Endodermal cell (in vitro differentiated cells): ENCODE measurements at regions not wholly inside any gene's neighbourhood (a gene's known extent, or its start where the extent isn't known, plus 50 kb on each side); places are given as distances from the start of the nearest gene placed in this dataset.

ENCODE experiments used
- DNase-seq: peaks from one replicate; pipeline ENCODE4 v3.0.0-alpha.2; 2017
- H3K27ac ChIP-seq: 2 replicates; pipeline ENCODE4 v1.5.1; 2013; ENCODE audit warnings: mild to moderate bottlenecking, low read depth, low read length, moderate library complexity
- H3K27me3 ChIP-seq: 2 replicates; pipeline ENCODE4 v1.6.1; 2013; ENCODE audit warnings: mild to moderate bottlenecking, low read length, moderate library complexity; ENCODE audit not compliant: insufficient read depth, control insufficient read depth, poor library complexity, severe bottlenecking
- H3K36me3 ChIP-seq: 2 replicates; pipeline ENCODE4 v1.7.0; 2013; ENCODE audit warnings: mild to moderate bottlenecking, low read length, moderate library complexity; ENCODE audit not compliant: control insufficient read depth, insufficient read depth
- H3K4me1 ChIP-seq: one replicate; pipeline ENCODE4 v1.7.0; 2013; ENCODE audit warnings: low read length; ENCODE audit not compliant: control insufficient read depth, insufficient read depth
- H3K4me3 ChIP-seq: 2 replicates; pipeline ENCODE4 v1.5.1; 2013; ENCODE audit warnings: mild to moderate bottlenecking, low read length, moderate library complexity
- H3K9ac ChIP-seq: 2 replicates; pipeline ENCODE4 v1.6.1; 2013; ENCODE audit warnings: mild to moderate bottlenecking, low read length, moderate library complexity; ENCODE audit not compliant: poor library complexity, severe bottlenecking; ENCODE audit errors: extremely low read depth
- H3K9me3 ChIP-seq: 2 replicates; pipeline ENCODE4 v1.6.1; 2013; ENCODE audit warnings: mild to moderate bottlenecking, low read length, moderate library complexity; ENCODE audit not compliant: control insufficient read depth
- H3K27ac Mint-ChIP-seq: 2 replicates; pipeline ENCODE4 v1.8.0; 2020; ENCODE audit warnings: mixed read lengths
- H3K27me3 Mint-ChIP-seq: 2 replicates; pipeline ENCODE4 v1.8.0; 2021; ENCODE audit warnings: mild to moderate bottlenecking, mixed read lengths; ENCODE audit not compliant: insufficient read depth
- H3K36me3 Mint-ChIP-seq: 2 replicates; pipeline ENCODE4 v1.8.0; 2020; ENCODE audit warnings: low read depth, mixed read lengths
- H3K4me1 Mint-ChIP-seq: 2 replicates; pipeline ENCODE4 v1.8.0; 2020; ENCODE audit warnings: mixed read lengths
- H3K4me3 Mint-ChIP-seq: 2 replicates; pipeline ENCODE4 v1.8.0; 2020; ENCODE audit warnings: mild to moderate bottlenecking, moderate library complexity, mixed read lengths
- H3K9me3 Mint-ChIP-seq: 2 replicates; pipeline ENCODE4 v1.8.0; 2020; ENCODE audit warnings: mild to moderate bottlenecking, mixed read lengths
- CTCF ChIP-seq: fragments of 200-600 bp; sonication (generic); conservative IDR thresholded peaks from 2 replicates; pipeline ENCODE4 v1.5.0; 2021; ENCODE audit warnings: antibody characterized with exemption, mild to moderate bottlenecking
- WGBS, 2 experiments: methylation state at CpG; one replicate each; pipeline versions ENCODE4 v1.1.5 to v1.1.7; 2013; ENCODE audit warnings: missing lambda C conversion rate in 2 of 2, mixed read lengths in 1 of 2; ENCODE audit not compliant: insufficient coverage in 1 of 2, insufficient read length in 1 of 2; 5-methylcytosine and 5-hydroxymethylcytosine counted together

- H3K27me3 ChIP-seq = no peaks in the 10 kb centered on the region
- TF ChIP-seq CTCF = no peak
- Mint-ChIP-seq H3K27ac (no peak overlapping the region), H3K27me3 (no peaks in the 10 kb centered on the region), H3K4me1 (no peaks in the 10 kb centered on the region), H3K4me3 (no peak overlapping the region), H3K9me3 (peaks cover 2% of the 10 kb centered on the region), H3K36me3 (no peaks in the 10 kb centered on the region)
- no peak overlapping the region for H3K27ac ChIP-seq
- no peak overlapping the region for H3K4me3 ChIP-seq
- H3K4me1 ChIP-seq = no peaks in the 10 kb centered on the region
- 80 to 90% methylated on average over 2 to 8 of the region's 8 CpGs for WGBS, 2 experiments
- H3K36me3 ChIP-seq = no peaks in the 10 kb centered on the region
- H3K9ac ChIP-seq = no peak overlapping the region
- no peak for DNase-seq
- no peaks in the 10 kb centered on the region for H3K9me3 ChIP-seq
These were observed 169.5 kb upstream of the GALNT2 start for GRCh38 chr1:229897501-229897900.

DNA sequence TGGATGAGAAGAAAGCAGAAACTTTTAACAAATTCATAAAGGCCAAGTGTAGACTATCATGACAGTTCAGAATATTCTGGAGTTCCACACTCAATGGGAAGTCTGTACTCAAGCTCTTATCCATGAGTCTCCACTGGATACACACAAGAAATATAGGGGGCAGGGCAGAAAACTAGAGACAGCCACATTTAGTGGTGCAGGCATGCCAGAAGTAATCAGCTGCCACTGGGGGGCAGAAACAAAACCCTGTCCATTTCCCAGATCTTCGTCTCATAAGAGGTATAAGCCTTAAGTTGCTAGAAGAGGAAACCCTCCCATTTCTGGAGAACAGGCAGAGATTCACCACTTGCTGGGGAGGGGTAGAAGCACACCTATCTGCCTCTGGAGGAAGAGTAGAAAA, 166.8 kb upstream of the GALNT2 start:
- Histone ChIP-seq H3K9me3 (no peaks in the 10 kb centered on the region), H3K4me3 (no peak overlapping the region), H3K4me1 (no peaks in the 10 kb centered on the region), H3K9ac (no peak overlapping the region), H3K36me3 (no peaks in the 10 kb centered on the region), H3K27me3 (no peaks in the 10 kb centered on the region), H3K27ac (no peak overlapping the region)
- DNase-seq = no peak
- no peaks in the 10 kb centered on the region for H3K36me3 Mint-ChIP-seq
- H3K27me3 Mint-ChIP-seq = no peaks in the 10 kb centered on the region
- 90 to 100% methylated on average over 1 of the region's 1 CpG for WGBS, 2 experiments
- no peak overlapping the region for H3K27ac Mint-ChIP-seq
- TF ChIP-seq CTCF = peak; percentile 36
- no peak overlapping the region for H3K4me3 Mint-ChIP-seq
- peaks cover 2% of the 10 kb centered on the region for H3K9me3 Mint-ChIP-seq
- H3K4me1 Mint-ChIP-seq = no peaks in the 10 kb centered on the region

DNA sequence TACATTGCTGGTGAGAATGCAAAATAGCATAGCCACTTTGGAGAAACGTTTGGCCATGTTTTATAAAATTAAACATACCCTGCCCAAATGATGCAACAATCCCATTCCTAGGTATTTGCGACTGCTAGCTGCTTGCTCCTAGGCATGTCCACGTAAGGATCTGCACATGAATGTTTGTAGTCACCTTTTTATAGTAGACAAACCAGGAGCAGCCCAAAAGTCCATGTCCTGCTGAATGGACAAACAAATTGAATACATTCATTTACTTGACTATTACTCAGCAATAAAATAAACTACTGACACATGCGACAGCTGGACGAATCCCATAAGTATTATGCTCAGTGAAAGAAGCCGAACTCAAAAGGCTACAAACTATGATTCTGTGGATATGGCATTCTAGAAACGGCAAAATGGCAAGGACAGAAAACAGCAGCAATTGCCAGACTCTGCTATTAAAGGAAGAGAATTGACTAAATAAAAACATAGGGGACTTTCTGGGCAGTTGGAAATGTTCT, 161.9 kb upstream of the GALNT2 start:
- H3K36me3 Mint-ChIP-seq = no peaks in the 10 kb centered on the region
- no peaks in the 10 kb centered on the region for H3K4me1 ChIP-seq
- no peak overlapping the region for H3K27ac Mint-ChIP-seq
- H3K27me3 ChIP-seq = no peaks in the 10 kb centered on the region
- H3K27me3 Mint-ChIP-seq = peaks cover 6% of the 10 kb centered on the region
- no peak overlapping the region for H3K9ac ChIP-seq
- DNase-seq = no peak
- WGBS, 2 experiments = 87 to 98% methylated on average over 7 of the region's 7 CpGs
- no peak for TF ChIP-seq CTCF
- no peaks in the 10 kb centered on the region for H3K4me1 Mint-ChIP-seq
- peaks cover 2% of the 10 kb centered on the region for H3K9me3 Mint-ChIP-seq
- no peak overlapping the region for H3K27ac ChIP-seq
- H3K4me3 Mint-ChIP-seq = no peak overlapping the region
- H3K36me3 ChIP-seq = no peaks in the 10 kb centered on the region
- no peaks in the 10 kb centered on the region for H3K9me3 ChIP-seq
- H3K4me3 ChIP-seq = no peak overlapping the region
